SK-N-SH treated with all-trans-retinoic acid at 6 μM for 48 hours (cell line): ENCODE measurements at regions not wholly inside any gene's neighbourhood (a gene's known extent, or its start where the extent isn't known, plus 50 kb on each side); places are given as distances from the start of the nearest gene placed in this dataset.

Source experiments
- CREB5 ChIP-seq: fragments of 250-450 bp; sonication (Bioruptor Pico); IDR thresholded peaks from 2 replicates; pipeline ENCODE4 v1.5.1; 2020; ENCODE audit warnings: low read depth, mild to moderate bottlenecking, moderate library complexity
- CSDC2 ChIP-seq: fragments of 250-450 bp; sonication (Bioruptor Pico); IDR thresholded peaks from 2 replicates; pipeline ENCODE4 v1.5.0; 2020; ENCODE audit warnings: mild to moderate bottlenecking, moderate library complexity
- CSRNP3 ChIP-seq: fragments of 250-450 bp; sonication (Bioruptor Pico); IDR thresholded peaks from 2 replicates; pipeline ENCODE4 v1.5.1; 2021; ENCODE audit warnings: mild to moderate bottlenecking, moderate library complexity
- OSR1 ChIP-seq: fragments of 250-450 bp; sonication (Bioruptor Pico); IDR thresholded peaks from 2 replicates; pipeline ENCODE4 v1.8.0; 2022; ENCODE audit warnings: moderate library complexity, mild to moderate bottlenecking, inconsistent platforms
- PATZ1 ChIP-seq: fragments of 250-450 bp; sonication (Bioruptor Pico); IDR thresholded peaks from 2 replicates; pipeline ENCODE4 v1.8.0; 2020; ENCODE audit warnings: mild to moderate bottlenecking, moderate library complexity, borderline replicate concordance
- RARB ChIP-seq: fragments of 250-450 bp; sonication (Bioruptor Pico); IDR thresholded peaks from 2 replicates; pipeline ENCODE4 v1.8.0; 2021; ENCODE audit warnings: mild to moderate bottlenecking, moderate library complexity
- TCF4 ChIP-seq: fragments of 250-450 bp; sonication (Bioruptor Pico); IDR thresholded peaks from 2 replicates; pipeline ENCODE4 v1.8.0; 2021; ENCODE audit warnings: mild to moderate bottlenecking, moderate library complexity, borderline replicate concordance
- ZFP3 ChIP-seq: fragments of 250-450 bp; sonication (Bioruptor Pico); IDR thresholded peaks from 2 replicates; pipeline ENCODE4 v1.5.0; 2020; ENCODE audit warnings: mild to moderate bottlenecking, moderate library complexity
- ZNF565 ChIP-seq: fragments of 450-650 bp; formaldehyde crosslinking; conservative IDR thresholded peaks from 2 replicates; pipeline ENCODE4 v1.5.0; 2020; ENCODE audit warnings: low read depth, mild to moderate bottlenecking, moderate library complexity
- ZNF8 ChIP-seq: fragments of 450-650 bp; formaldehyde crosslinking; IDR thresholded peaks from 2 replicates; pipeline ENCODE4 v1.5.0; 2020; ENCODE audit warnings: mild to moderate bottlenecking, moderate library complexity

- TF ChIP-seq PATZ1 (no peak), ZNF565 (CRISPR knock-in tag) (no peak), CREB5 (CRISPR knock-in tag) (no peak), OSR1 (CRISPR knock-in tag) (no peak), CSRNP3 (CRISPR knock-in tag) (no peak), ZFP3 (CRISPR knock-in tag) (no peak), TCF4 (CRISPR knock-in tag) (no peak), RARB (no peak), ZNF8 (CRISPR knock-in tag) (no peak), CSDC2 (no peak)
These were observed 62.5 kb downstream of the XCL1 start for GRCh38 chr1:168638884-168639283.
